ENCODE measurements at regions not wholly inside any gene's neighbourhood (a gene's known extent, or its start where the extent isn't known, plus 50 kb on each side); places are given as distances from the start of the nearest gene placed in this dataset.
A peak's percentile ranks its signal among the peaks of the same experiment; 100 is the strongest.

- no peaks in the 10 kb centered on the region for H3K4me1 ChIP-seq (ENCODE audit: low read depth)
- H3K27me3 ChIP-seq = no peaks in the 10 kb centered on the region
- no peak overlapping the region for H3K4me3 ChIP-seq
- no peak for TF ChIP-seq CTCF (IDR thresholded peaks at IDR 0.05; ENCODE audit: low read depth, low read length)
- H3K36me3 ChIP-seq = no peaks in the 10 kb centered on the region
- H3K9me3 ChIP-seq (ENCODE audit: low read depth) = no peaks in the 10 kb centered on the region
- no peak overlapping the region for H3K27ac ChIP-seq
- no peak for DNase-seq (ENCODE audit: low read depth in 1 of 2, low spot score in 1 of 2)
Measured at GRCh38 chr2:146444987-146445386, 1399.8 kb upstream of the ACVR2A start.

- no peak for DNase-seq (ENCODE audit: low read depth in 1 of 2, low spot score in 1 of 2)
- TF ChIP-seq CTCF (IDR thresholded peaks at IDR 0.05; ENCODE audit: low read depth, low read length) = no peak
- Histone ChIP-seq H3K4me3 (no peak overlapping the region), H3K4me1 (ENCODE audit: low read depth) (no peaks in the 10 kb centered on the region), H3K27ac (no peak overlapping the region), H3K36me3 (no peaks in the 10 kb centered on the region), H3K9me3 (ENCODE audit: low read depth) (no peaks in the 10 kb centered on the region), H3K27me3 (no peaks in the 10 kb centered on the region)
Measured at GRCh38 chr2:146444085-146444484, 1400.7 kb upstream of the ACVR2A start.

GRCh38 chr2:146438246-146438645, 1406.6 kb upstream of the ACVR2A start:
- Histone ChIP-seq H3K27me3 (no peaks in the 10 kb centered on the region), H3K4me3 (no peak overlapping the region), H3K4me1 (ENCODE audit: low read depth) (no peaks in the 10 kb centered on the region), H3K9me3 (ENCODE audit: low read depth) (no peaks in the 10 kb centered on the region), H3K36me3 (no peaks in the 10 kb centered on the region), H3K27ac (no peak overlapping the region)
- peak in 1 of 2 donors; percentile 30 for DNase-seq (ENCODE audit: low read depth in 1 of 2, low spot score in 1 of 2)
- TF ChIP-seq CTCF (IDR thresholded peaks at IDR 0.05; ENCODE audit: low read depth, low read length) = no peak

- DNase-seq (ENCODE audit: low read depth in 1 of 2, low spot score in 1 of 2) = no peak
- TF ChIP-seq CTCF (IDR thresholded peaks at IDR 0.05; ENCODE audit: low read depth, low read length) = no peak
- Histone ChIP-seq H3K27me3 (no peaks in the 10 kb centered on the region), H3K4me3 (no peak overlapping the region), H3K4me1 (ENCODE audit: low read depth) (no peaks in the 10 kb centered on the region), H3K27ac (no peak overlapping the region), H3K9me3 (ENCODE audit: low read depth) (no peaks in the 10 kb centered on the region), H3K36me3 (no peaks in the 10 kb centered on the region)
Measured at GRCh38 chr2:146437712-146438111, 1407.1 kb upstream of the ACVR2A start.

GRCh38 chr2:146433116-146433875, 1411.5 kb upstream of the ACVR2A start:
- H3K9me3 ChIP-seq (ENCODE audit: low read depth) = no peaks in the 10 kb centered on the region
- no peaks in the 10 kb centered on the region for H3K27me3 ChIP-seq
- no peaks in the 10 kb centered on the region for H3K4me1 ChIP-seq (ENCODE audit: low read depth)
- H3K36me3 ChIP-seq = no peaks in the 10 kb centered on the region
- H3K4me3 ChIP-seq = no peak overlapping the region
- no peak for DNase-seq (ENCODE audit: low read depth in 1 of 2, low spot score in 1 of 2)
- H3K27ac ChIP-seq = no peak overlapping the region
- TF ChIP-seq CTCF (IDR thresholded peaks at IDR 0.05; ENCODE audit: low read depth, low read length) = no peak
